ENCODE measurements at regions not wholly inside any gene's neighbourhood (a gene's known extent, or its start where the extent isn't known, plus 50 kb on each side); places are given as distances from the start of the nearest gene placed in this dataset.
"Not testable (repeated sequence)": the region's sequence is repeated elsewhere in the genome, so short reads cannot be mapped to it uniquely, and the experiment has no call there.

DNA sequence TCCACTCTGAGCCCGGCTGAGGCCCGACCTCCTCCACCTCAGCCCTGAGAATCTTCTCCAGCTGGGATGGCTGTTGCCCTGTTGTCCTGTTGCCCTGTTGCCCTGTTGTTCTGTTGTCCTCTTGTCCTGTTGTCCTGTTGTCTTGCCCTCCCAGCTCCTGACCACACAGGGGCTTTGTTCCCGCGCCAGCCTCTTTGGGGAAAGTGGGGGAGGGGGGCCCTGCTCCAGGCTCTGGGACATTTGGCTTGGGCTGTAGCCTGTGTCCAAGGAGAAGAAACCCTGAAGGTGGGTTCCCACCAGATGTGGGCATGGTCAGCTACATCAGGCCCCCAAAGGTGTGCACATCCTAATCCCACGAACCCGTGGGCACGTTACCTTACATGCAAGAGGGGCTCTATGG is 113.5 kb upstream of the FAM20C start:
- not testable (repeated sequence) for DNase-seq; H3K4me3 Mint-ChIP-seq; H3K36me3 Mint-ChIP-seq (ENCODE audit: low read depth); H3K4me1 Mint-ChIP-seq; H3K9me3 ChIP-seq (ENCODE audit: control insufficient read depth, low read length, poor library complexity, severe bottlenecking); H3K27ac Mint-ChIP-seq; ATAC-seq
- H3K27me3 Mint-ChIP-seq: peaks cover 15% of the 10 kb centered on the region

DNA sequence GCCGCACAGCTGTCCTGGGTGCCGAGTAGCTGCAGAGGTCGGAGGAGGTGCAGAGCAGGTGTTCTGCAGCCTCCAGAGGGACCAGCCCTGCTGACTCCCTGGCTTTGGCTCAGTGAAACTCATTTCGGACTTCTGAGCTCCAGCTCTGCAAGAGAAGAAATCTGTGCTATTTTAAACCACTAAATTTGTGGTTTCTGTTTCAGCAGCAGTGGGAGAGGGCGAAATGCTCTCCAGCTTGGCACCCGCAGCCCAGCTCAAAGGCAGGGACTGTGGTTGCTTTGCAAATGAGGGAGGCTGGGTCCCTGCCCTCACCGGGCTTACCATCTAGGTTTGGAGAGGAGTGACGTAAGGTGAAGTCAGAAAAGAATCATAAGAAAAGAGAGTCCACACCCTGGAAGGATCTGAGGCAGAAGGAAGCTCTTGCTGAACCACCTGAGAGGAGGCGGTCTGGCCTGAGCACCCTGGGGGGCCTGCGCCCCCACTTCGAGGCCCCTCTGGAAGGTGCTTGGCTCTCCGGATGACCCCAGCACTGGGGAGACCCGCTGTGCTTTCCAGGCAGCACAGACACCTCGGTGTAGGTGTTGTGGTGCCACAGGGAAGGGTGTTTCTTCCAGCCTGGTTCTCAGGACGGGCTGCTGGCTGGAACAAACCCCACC is 112.8 kb upstream of the FAM20C start:
- DNase-seq; ATAC-seq; H3K4me3 Mint-ChIP-seq; H3K4me1 Mint-ChIP-seq; H3K36me3 Mint-ChIP-seq (ENCODE audit: low read depth); H3K27ac Mint-ChIP-seq; H3K9me3 ChIP-seq (ENCODE audit: control insufficient read depth, low read length, poor library complexity, severe bottlenecking): not testable (repeated sequence)
- peaks cover 15% of the 10 kb centered on the region for H3K27me3 Mint-ChIP-seq

DNA sequence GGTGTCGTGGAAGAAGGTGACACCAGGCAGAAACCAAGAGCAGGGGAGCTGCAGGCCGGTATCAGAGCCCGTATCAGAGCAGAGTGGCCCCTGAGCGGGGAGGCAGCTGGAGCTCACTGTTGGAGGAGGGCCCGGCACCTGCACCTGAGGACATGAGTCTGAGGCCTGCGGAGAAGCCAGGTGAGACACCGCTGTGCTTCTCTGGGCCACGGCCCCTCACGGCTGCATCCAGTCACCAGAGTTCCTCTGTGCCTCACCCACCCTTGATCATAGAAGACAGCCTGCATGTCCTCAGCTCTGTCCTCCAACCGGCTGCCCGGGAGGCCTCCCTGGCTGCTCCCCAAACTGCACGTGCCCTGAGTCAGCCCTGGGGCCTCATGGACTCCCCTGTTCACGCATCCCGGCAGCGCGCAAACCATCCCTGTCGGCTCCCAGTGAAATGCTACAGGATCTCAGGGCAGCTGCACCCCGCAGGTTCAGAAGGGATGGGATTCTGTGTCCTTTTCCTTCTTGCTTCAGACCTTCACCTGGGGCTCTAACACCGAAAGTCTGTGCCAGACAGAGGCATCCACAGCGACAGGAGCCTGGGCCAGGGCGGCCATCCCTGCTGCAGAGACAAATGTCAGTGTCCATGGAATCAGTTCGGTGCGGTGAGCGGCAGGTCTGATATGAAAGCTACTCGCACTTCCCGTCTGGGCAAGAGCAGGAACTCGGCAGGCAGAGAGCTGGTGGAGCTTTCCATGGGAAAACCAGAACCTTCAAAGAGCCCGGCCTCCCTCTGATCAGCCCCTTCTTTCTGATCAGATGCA is 111.9 kb upstream of the FAM20C start:
- ATAC-seq (no peak), DNase-seq (no peak)
- H3K4me1 Mint-ChIP-seq: no peaks in the 10 kb centered on the region
- no peak overlapping the region for H3K27ac Mint-ChIP-seq
- H3K27me3 Mint-ChIP-seq: peaks cover 15% of the 10 kb centered on the region
- H3K4me3 Mint-ChIP-seq: no peak overlapping the region
- H3K36me3 Mint-ChIP-seq (ENCODE audit: low read depth): no peaks in the 10 kb centered on the region
- H3K9me3 ChIP-seq (ENCODE audit: control insufficient read depth, low read length, poor library complexity, severe bottlenecking): no peaks in the 10 kb centered on the region

DNA sequence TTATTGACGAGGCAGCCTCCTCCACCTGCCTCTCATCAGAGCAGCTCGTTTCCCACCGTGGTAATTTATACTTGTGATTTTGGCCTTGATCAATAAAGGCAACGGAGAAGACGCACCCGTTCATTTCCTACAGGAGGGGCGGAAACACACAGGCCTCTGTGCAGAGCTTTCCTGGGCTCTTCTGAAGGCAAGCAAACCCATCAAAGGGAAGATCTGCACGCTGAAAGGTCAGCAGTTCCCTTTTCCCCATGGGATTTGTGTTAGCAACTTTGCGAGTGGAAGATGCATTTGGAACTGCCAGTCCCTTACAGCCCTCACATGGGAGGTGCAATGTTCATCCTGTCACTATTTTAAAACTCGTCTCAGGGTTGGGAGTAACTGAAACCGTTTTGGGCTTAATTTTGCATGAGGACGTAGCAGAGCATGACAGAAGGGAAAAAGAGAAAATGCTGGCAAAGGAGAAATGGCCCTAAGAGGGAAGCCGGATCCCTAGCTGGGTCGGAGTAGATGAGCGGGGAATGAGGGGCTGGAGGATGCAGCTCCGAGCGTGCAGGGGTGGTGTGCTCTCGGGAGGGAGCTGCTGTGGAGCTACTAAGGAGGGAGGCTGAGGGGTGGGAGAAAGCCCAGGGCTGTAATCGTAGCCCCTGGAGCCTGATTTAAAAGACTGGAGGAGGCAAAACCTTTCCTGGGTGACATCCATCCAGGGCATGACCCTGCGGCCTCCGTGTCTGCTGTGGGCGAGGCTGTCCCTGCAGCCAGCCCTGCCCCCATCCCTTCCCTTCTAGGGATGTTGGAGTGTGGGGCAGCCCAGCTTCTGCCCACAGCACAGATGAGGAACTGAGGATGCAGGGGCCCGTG is 111.1 kb upstream of the FAM20C start:
- Mint-ChIP-seq H3K36me3 (ENCODE audit: low read depth) (no peaks in the 10 kb centered on the region), H3K4me1 (peaks cover under 1% of the 10 kb centered on the region), H3K27me3 (peaks cover 15% of the 10 kb centered on the region), H3K27ac (no peak overlapping the region), H3K4me3 (no peak overlapping the region)
- ATAC-seq: no peak
- H3K9me3 ChIP-seq (ENCODE audit: control insufficient read depth, low read length, poor library complexity, severe bottlenecking): no peaks in the 10 kb centered on the region
- DNase-seq: no peak

DNA sequence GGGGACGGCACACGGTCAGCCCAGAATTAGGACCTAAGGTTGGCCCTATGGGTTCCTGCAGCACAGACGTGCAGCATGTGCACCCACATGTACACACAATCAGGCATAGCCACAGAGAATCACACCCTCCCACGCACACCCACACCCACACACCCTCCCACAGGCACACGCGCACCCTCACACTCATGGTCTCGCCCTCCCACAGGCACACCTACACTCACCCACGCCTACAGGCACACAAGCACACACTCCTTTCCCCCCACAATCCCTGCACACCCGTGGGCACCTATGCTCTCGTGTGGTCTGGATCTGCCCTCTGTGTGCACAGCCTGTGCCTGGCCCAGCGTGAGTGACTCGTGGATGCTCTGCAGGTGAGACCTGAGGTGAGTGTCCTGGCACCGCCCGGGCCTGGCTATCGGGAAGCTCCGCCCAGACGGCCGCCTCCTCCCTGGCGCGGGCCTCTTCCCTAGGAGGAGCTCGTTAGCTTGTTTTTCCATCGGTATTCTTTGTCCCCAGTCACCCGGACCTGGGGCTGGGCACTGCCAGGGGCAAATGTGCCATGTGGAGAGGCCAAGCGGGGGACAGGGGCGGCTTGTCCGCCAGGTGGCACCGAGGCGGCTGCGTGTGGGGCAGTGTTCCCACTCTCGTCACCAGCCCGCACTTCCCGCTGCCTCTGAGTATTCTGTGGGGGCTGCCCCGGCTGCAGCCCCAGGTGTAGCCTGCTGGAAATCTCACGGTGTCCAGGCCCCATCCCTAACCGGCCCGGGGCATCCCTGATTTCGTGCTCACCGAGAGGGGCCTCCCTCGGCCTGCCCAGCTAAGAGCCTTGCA is 110.2 kb upstream of the FAM20C start:
- Mint-ChIP-seq H3K4me3 (no peak overlapping the region), H3K4me1 (peaks cover 2% of the 10 kb centered on the region), H3K36me3 (ENCODE audit: low read depth) (no peaks in the 10 kb centered on the region), H3K27me3 (peaks cover 15% of the 10 kb centered on the region), H3K27ac (no peak overlapping the region)
- DNase-seq (no peak), ATAC-seq (no peak)
- no peaks in the 10 kb centered on the region for H3K9me3 ChIP-seq (ENCODE audit: control insufficient read depth, low read length, poor library complexity, severe bottlenecking)

DNA sequence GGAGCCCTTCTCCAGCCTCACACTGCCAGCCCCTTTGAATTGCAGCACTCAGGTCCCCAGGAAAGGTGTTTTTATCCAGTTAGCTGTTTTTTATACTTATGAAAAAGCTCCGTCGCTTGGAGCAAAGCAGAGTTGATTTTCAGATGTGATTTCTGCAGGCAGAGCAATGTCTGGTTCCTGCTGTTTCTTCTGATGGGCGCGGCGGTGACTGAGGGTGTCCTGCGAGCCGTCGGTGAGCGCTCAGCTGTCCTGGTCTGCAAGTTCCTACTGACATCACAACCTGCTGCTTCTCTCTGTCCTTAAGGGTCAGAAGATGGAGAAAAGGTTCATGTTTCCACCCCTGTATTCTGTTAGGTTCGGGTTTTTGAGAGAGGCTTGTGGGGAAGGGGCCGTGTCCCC is 109.6 kb upstream of the FAM20C start:
- Mint-ChIP-seq H3K4me3 (no peak overlapping the region), H3K27me3 (peaks cover 15% of the 10 kb centered on the region), H3K4me1 (peaks cover 2% of the 10 kb centered on the region), H3K27ac (no peak overlapping the region), H3K36me3 (ENCODE audit: low read depth) (no peaks in the 10 kb centered on the region)
- no peaks in the 10 kb centered on the region for H3K9me3 ChIP-seq (ENCODE audit: control insufficient read depth, low read length, poor library complexity, severe bottlenecking)
- no peak for DNase-seq
- ATAC-seq: no peak

DNA sequence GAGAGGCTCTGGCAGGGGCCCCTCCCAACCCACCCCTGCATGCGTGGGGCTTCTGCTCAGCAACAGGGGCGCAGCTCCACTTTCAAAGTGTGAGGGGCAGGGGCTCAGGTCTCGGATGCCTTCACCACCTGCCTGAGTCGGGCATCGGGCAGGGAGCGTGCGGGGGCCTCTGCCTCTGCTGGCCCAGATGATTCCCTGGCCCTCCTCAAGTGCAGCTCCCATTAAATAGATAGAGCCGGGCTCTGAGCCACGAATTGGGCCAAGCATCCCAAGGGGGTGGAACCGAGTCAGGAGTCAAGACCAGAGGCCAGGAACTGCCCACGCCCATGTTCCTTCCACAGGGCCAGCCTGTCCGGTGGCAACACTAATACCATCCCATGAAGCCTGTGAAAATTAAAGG is 108.9 kb upstream of the FAM20C start:
- peaks cover 15% of the 10 kb centered on the region for H3K27me3 Mint-ChIP-seq
- H3K9me3 ChIP-seq (ENCODE audit: control insufficient read depth, low read length, poor library complexity, severe bottlenecking): no peaks in the 10 kb centered on the region
- DNase-seq: no peak

DNA sequence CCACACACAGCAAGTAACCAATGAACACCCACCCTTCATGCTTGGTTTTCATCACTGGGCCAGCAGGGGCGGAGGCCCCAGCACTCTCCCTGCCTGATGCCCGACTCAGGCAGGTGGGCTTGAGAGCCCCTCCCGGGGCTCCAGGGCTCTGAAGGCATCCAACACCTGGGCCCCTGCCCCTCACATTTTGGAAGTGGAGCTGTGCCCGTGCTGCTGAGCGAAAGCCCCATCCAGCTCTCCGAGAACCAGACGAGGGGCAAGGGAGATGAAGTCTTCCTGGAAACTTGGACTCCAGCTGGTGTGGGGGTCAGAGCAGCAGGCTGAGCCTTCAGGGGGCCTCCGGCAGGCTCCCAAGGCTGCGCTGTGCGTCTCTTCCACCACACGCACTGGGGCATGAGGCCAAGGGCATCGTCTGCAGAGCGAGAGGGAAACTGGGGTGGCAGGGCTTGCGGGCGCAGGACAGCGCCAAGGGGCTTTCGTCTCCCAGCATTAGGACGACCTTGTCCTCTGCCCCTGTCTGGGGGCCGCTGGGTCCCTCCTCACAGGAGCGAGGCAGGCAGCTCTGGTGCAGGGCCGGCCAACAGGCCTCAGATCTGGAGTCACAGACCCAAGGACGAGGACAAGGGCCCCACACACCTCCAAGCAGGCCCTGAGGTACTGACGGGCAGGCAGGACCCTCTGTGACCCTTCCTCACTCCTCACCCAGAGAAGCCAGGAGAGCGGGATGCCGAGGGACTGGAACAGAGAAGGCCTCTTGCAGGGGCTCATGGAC is 108.3 kb upstream of the FAM20C start:
- H3K27ac Mint-ChIP-seq: no peak overlapping the region
- ATAC-seq (no peak), DNase-seq (no peak)

More for the DNA sequence above, 108.9 kb upstream of the FAM20C start:
- Mint-ChIP-seq H3K27ac (no peak overlapping the region), H3K4me1 (peaks cover 2% of the 10 kb centered on the region), H3K36me3 (ENCODE audit: low read depth) (no peaks in the 10 kb centered on the region), H3K4me3 (no peak overlapping the region)
- no peak for ATAC-seq

DNA sequence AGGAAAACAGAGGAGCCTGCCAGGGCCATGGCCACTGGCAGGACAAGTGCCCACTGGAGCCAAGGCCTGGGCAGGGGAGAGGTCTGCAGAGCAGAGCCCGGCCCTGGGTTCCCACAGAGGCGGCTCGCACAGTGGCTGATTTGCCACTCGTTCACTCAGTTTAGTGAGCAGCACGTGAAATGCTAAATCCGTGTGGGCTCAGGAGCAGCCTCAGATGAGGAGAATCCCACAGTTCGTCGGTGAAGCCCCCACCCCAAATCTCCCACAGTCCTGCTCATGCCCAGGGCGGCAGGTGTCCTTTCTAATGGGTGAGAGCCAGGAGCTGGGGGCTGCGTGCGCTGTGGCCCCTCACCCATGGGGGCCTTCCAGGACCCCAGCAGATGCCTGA is 107.7 kb upstream of the FAM20C start:
- Mint-ChIP-seq H3K4me3 (no peak overlapping the region), H3K27me3 (peaks cover 15% of the 10 kb centered on the region)

More for the DNA sequence above, 108.3 kb upstream of the FAM20C start:
- no peaks in the 10 kb centered on the region for H3K9me3 ChIP-seq (ENCODE audit: control insufficient read depth, low read length, poor library complexity, severe bottlenecking)
- H3K4me1 Mint-ChIP-seq: peaks cover 2% of the 10 kb centered on the region
- H3K36me3 Mint-ChIP-seq (ENCODE audit: low read depth): no peaks in the 10 kb centered on the region
- H3K27me3 Mint-ChIP-seq: peaks cover 15% of the 10 kb centered on the region
- no peak overlapping the region for H3K4me3 Mint-ChIP-seq

DNA sequence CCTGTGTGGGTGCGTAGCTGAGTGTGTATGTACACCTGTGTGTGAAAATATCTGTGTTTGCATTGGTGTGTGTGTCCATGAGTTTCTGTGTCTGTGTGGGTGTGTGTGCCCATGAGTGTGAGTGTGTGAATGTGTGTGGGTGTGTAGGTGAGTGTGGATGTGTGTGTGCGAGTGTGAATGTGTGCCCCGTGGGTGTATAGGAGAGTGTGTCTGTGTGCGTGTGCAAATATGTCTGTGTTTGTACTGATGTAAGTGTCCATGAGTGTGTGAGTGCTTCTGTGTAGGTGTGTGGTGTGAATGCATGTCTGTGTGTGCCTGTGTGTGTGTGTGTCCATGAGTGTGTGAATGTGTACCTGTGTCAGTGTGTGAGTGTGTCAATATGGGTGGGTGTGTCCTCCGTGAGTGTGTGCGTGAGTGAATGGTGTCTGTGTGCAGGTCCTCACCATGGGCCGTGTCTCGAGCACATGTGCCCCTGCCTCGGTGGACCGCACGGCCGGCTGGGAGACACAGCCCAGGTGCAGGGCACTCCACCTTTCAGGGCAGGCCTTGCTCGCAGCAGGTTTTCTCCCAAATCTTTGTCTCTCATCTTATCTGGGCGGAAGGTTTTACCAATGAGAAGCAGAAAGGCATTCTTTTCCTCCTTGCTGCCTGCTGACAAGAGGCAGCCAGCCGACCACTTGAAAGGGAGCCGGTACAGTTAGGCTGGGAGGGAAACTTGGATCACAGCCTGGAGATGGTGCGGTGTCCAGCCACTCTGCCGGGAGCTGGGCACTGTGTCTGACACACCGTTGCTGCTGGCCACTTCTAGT is 107.1 kb upstream of the FAM20C start:
- no peak for DNase-seq
- H3K4me3 Mint-ChIP-seq: no peak overlapping the region

More for the DNA sequence above, 107.7 kb upstream of the FAM20C start:
- Mint-ChIP-seq H3K27ac (no peak overlapping the region), H3K4me1 (peaks cover 2% of the 10 kb centered on the region), H3K36me3 (ENCODE audit: low read depth) (no peaks in the 10 kb centered on the region)
- ATAC-seq (no peak), DNase-seq (no peak)
- no peaks in the 10 kb centered on the region for H3K9me3 ChIP-seq (ENCODE audit: control insufficient read depth, low read length, poor library complexity, severe bottlenecking)

DNA sequence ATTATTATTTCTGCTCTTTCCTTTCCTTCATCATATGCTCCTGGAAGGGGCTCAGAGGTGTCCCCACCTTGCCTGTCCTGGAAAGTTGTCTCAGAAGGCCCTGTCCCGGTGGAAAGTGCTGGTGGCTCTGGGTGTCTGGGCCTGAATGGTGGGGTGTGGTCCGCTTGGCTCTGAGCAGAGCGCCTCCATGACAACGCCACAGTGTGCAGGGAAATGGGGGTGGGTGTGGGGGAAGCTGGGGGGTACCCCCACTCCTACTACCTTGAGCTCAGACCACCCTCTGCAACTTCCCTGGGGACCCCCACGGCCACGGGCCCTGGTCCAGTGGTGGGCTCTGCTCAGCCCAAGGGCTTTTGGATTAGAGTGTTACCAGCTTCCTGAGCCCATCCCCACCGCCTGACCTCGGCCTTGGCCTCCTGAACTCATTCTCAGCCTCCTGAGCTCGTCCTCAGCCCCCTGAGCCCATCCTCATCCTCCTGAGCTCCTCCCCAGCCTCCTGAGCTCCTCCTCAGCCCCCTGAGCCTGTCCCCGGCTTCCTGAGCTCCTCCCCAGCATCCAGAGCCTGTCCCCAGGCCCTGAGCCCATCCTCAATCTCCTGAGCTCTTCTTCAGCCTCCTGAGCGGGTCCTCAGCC is 106.4 kb upstream of the FAM20C start:
- H3K36me3 Mint-ChIP-seq (ENCODE audit: low read depth): no peaks in the 10 kb centered on the region
- peaks cover 11% of the 10 kb centered on the region for H3K4me1 Mint-ChIP-seq
- H3K27ac Mint-ChIP-seq: no peak overlapping the region
- DNase-seq (no peak), ATAC-seq (no peak)
- no peaks in the 10 kb centered on the region for H3K9me3 ChIP-seq (ENCODE audit: control insufficient read depth, low read length, poor library complexity, severe bottlenecking)
- H3K4me3 Mint-ChIP-seq: no peak overlapping the region
- H3K27me3 Mint-ChIP-seq: peaks cover 11% of the 10 kb centered on the region

More for the DNA sequence above, 107.1 kb upstream of the FAM20C start:
- no peak for ATAC-seq
- peaks cover 15% of the 10 kb centered on the region for H3K27me3 Mint-ChIP-seq
- H3K4me1 Mint-ChIP-seq: peaks cover 5% of the 10 kb centered on the region
- H3K27ac Mint-ChIP-seq: no peak overlapping the region
- H3K9me3 ChIP-seq (ENCODE audit: control insufficient read depth, low read length, poor library complexity, severe bottlenecking): no peaks in the 10 kb centered on the region
- no peaks in the 10 kb centered on the region for H3K36me3 Mint-ChIP-seq (ENCODE audit: low read depth)

Data from T-helper 17 cell (primary cell).